GM12878 (cell line): ENCODE measurements at regions not wholly inside any gene's neighbourhood (a gene's known extent, or its start where the extent isn't known, plus 50 kb on each side); places are given as distances from the start of the nearest gene placed in this dataset.

Source experiments
- CBX3 ChIP-seq: fragments of 200-600 bp; sonication (generic); IDR thresholded peaks from 2 replicates; pipeline ENCODE4 v1.6.1; 2016; ENCODE audit warnings: low read depth, borderline replicate concordance
- E2F4 ChIP-seq: IDR thresholded peaks from 2 replicates; pipeline ENCODE4 v1.6.1; 2012; ENCODE audit warnings: low read depth, low read length, improper control_type of control experiment
- NKRF ChIP-seq: fragments of 450-650 bp; conservative IDR thresholded peaks from 2 replicates; pipeline ENCODE4 v1.6.1; 2017; ENCODE audit warnings: mild to moderate bottlenecking, moderate library complexity
- TAF1 ChIP-seq: IDR thresholded peaks from 2 replicates; pipeline ENCODE4 v1.6.1; 2011; ENCODE audit warnings: mild to moderate bottlenecking, low read depth, low read length, borderline replicate concordance
- TF ChIP-seq, protein P1 (sequence below), 3 experiments: IDR thresholded peaks in 2 of 3; conservative IDR thresholded peaks in 1 of 3; 2 replicates each; pipeline ENCODE4 v1.5.1; 2011; ENCODE audit warnings: low read depth in 3 of 3, low read length in 3 of 3, mild to moderate bottlenecking in 3 of 3, control low read depth in 2 of 3, moderate library complexity in 2 of 3, inconsistent platforms in 1 of 3, mixed read lengths in 1 of 3; ENCODE audit not compliant: control insufficient read depth in 2 of 3, insufficient read depth in 1 of 3; ENCODE audit errors: extremely low read depth in 1 of 3
- TF ChIP-seq, protein P2 (sequence below): fragments of 450-650 bp; IDR thresholded peaks from 2 replicates; pipeline ENCODE4 v1.6.1; 2016; ENCODE audit warnings: mild to moderate bottlenecking, moderate library complexity, borderline replicate concordance

DNA sequence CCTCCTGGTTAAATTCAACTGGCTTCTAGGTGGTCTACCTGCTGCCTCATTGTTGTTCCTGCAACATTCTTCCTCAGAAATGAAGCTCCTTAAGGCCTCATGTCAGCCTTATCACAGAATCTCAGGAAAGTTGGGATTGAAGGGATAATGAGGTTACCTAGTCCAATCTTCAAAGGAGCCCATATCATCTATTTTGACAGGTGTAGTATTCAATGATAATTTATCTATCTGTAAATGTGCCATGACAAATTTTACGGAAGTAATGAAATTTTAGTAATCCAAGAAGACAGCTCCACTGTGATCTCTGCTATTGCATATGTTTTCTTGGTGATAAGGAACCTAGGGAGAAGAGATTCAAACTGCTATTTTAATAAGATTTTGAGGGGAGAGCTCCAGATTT lies 973.8 kb downstream of the ROBO2 start:
- TF ChIP-seq CBX3, result no peak
- TF ChIP-seq, protein P1, sequence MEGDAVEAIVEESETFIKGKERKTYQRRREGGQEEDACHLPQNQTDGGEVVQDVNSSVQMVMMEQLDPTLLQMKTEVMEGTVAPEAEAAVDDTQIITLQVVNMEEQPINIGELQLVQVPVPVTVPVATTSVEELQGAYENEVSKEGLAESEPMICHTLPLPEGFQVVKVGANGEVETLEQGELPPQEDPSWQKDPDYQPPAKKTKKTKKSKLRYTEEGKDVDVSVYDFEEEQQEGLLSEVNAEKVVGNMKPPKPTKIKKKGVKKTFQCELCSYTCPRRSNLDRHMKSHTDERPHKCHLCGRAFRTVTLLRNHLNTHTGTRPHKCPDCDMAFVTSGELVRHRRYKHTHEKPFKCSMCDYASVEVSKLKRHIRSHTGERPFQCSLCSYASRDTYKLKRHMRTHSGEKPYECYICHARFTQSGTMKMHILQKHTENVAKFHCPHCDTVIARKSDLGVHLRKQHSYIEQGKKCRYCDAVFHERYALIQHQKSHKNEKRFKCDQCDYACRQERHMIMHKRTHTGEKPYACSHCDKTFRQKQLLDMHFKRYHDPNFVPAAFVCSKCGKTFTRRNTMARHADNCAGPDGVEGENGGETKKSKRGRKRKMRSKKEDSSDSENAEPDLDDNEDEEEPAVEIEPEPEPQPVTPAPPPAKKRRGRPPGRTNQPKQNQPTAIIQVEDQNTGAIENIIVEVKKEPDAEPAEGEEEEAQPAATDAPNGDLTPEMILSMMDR (IDR thresholded peaks at IDR 0.05 in 2 of 3, conservative IDR thresholded peaks at IDR 0.05 in 1 of 3; ENCODE audit: control insufficient read depth in 2 of 3, extremely low read depth in 1 of 3, insufficient read depth in 1 of 3, low read depth in 3 of 3, low read length in 3 of 3), result no peak
- TF ChIP-seq NKRF, result no peak
- no peak for TF ChIP-seq E2F4
- TF ChIP-seq TAF1, result no peak
- TF ChIP-seq, protein P2, sequence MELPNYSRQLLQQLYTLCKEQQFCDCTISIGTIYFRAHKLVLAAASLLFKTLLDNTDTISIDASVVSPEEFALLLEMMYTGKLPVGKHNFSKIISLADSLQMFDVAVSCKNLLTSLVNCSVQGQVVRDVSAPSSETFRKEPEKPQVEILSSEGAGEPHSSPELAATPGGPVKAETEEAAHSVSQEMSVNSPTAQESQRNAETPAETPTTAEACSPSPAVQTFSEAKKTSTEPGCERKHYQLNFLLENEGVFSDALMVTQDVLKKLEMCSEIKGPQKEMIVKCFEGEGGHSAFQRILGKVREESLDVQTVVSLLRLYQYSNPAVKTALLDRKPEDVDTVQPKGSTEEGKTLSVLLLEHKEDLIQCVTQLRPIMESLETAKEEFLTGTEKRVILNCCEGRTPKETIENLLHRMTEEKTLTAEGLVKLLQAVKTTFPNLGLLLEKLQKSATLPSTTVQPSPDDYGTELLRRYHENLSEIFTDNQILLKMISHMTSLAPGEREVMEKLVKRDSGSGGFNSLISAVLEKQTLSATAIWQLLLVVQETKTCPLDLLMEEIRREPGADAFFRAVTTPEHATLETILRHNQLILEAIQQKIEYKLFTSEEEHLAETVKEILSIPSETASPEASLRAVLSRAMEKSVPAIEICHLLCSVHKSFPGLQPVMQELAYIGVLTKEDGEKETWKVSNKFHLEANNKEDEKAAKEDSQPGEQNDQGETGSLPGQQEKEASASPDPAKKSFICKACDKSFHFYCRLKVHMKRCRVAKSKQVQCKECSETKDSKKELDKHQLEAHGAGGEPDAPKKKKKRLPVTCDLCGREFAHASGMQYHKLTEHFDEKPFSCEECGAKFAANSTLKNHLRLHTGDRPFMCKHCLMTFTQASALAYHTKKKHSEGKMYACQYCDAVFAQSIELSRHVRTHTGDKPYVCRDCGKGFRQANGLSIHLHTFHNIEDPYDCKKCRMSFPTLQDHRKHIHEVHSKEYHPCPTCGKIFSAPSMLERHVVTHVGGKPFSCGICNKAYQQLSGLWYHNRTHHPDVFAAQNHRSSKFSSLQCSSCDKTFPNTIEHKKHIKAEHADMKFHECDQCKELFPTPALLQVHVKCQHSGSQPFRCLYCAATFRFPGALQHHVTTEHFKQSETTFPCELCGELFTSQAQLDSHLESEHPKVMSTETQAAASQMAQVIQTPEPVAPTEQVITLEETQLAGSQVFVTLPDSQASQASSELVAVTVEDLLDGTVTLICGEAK, result no peak
